RWPE1 (cell line): ENCODE measurements at regions not wholly inside any gene's neighbourhood (a gene's known extent, or its start where the extent isn't known, plus 50 kb on each side); places are given as distances from the start of the nearest gene placed in this dataset.

ENCODE experiments used
- CTCF ChIA-PET: fragments of 350-600 bp; sonication (Branson Sonifier 250); formaldehyde crosslinking; extraction: SDS; loops from one replicate; lab custom pipeline; 2021; lab: Yijun Ruan, JAX
- POLR2A ChIA-PET: fragments of 400-600 bp; formaldehyde crosslinking; extraction: SDS; loops from one replicate; lab custom pipeline; 2020; ENCODE audit warnings: antibody characterized with exemption; ENCODE audit not compliant: low non-redundant PET; lab: Yijun Ruan, JAX
- DNase-seq: peaks from one replicate; pipeline ENCODE4 v3.0.0; 2012; ENCODE audit warnings: low spot score
- H3K27ac ChIP-seq: fragments of 450-650 bp; 2 replicates; pipeline ENCODE4 v1.5.1; 2017
- TF ChIP-seq, protein P1 (sequence below): fragments of 450-650 bp; conservative IDR thresholded peaks from 2 replicates; pipeline ENCODE4 v1.5.1; 2017; ENCODE audit warnings: low read depth, mild to moderate bottlenecking

DNA sequence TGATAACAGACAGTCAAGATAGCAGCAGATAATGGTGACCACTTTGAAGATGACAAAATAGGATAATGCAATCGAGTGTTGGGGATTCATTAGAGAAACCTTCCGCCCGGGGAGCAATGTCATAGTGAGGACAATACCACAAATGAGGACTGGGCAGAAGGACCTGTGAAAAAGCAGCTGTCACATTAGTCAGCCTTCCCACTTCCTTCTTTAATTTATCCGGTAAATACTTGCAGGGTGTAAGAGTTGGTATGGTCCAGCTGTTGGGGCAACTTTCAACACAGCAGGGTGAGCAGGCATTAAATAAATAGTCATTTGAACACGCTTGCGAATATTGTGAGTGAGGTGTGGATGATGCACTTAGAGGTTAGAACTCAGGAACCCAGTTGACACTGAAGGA, 132.5 kb upstream of the KIRREL3 start:
- ChIA-PET CTCF (no interaction called here), POLR2A (no interaction called here)
- no peak overlapping the region for H3K27ac ChIP-seq
- DNase-seq = no peak
- TF ChIP-seq, protein P1, sequence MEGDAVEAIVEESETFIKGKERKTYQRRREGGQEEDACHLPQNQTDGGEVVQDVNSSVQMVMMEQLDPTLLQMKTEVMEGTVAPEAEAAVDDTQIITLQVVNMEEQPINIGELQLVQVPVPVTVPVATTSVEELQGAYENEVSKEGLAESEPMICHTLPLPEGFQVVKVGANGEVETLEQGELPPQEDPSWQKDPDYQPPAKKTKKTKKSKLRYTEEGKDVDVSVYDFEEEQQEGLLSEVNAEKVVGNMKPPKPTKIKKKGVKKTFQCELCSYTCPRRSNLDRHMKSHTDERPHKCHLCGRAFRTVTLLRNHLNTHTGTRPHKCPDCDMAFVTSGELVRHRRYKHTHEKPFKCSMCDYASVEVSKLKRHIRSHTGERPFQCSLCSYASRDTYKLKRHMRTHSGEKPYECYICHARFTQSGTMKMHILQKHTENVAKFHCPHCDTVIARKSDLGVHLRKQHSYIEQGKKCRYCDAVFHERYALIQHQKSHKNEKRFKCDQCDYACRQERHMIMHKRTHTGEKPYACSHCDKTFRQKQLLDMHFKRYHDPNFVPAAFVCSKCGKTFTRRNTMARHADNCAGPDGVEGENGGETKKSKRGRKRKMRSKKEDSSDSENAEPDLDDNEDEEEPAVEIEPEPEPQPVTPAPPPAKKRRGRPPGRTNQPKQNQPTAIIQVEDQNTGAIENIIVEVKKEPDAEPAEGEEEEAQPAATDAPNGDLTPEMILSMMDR = no peak

DNA sequence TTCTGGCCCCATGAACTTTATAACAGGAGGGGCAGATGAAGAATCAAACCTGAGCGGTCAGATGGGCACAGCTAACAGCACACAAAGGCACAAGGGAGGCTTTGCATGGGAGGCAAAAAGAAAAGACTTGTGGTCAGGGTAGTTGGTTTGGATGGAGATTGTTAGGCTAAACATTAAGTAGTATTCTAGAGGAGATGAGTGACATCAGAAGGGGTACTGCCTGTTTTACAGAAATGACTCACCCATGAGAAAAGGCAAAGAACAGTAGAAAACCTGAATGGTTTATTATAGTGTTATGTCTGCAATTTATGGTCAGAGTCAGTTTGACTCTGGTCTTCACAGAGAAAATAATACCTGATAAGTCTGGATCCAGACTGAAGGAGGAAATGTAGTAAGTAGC, 129.8 kb upstream of the KIRREL3 start:
- ChIA-PET CTCF (no interaction called here), POLR2A (no interaction called here)
- no peak for DNase-seq
- no peak overlapping the region for H3K27ac ChIP-seq
- TF ChIP-seq, protein P1 = no peak

DNA sequence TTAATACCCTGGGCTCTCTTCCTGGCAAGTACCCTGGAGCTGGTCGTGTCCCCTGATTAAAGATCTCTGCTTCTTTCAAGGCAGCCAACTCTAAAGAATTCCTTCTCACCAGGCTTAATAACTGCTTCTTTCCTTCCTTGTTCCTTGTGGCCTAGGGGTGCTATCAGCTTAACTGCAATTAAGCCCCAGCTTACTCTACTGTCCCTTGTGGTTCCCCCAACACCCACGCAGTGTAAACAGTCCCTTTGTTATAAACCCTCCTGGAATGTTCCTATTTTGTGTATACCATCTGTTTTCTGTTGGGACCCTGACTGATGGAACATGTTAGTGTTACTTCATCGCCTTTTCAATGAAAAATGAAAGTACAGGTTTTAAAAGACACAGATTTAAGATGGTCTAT, 126.4 kb upstream of the KIRREL3 start:
- TF ChIP-seq, protein P1 = no peak
- H3K27ac ChIP-seq = no peak overlapping the region
- CTCF ChIA-PET = no interaction called here
- POLR2A ChIA-PET = no interaction called here
- no peak for DNase-seq

DNA sequence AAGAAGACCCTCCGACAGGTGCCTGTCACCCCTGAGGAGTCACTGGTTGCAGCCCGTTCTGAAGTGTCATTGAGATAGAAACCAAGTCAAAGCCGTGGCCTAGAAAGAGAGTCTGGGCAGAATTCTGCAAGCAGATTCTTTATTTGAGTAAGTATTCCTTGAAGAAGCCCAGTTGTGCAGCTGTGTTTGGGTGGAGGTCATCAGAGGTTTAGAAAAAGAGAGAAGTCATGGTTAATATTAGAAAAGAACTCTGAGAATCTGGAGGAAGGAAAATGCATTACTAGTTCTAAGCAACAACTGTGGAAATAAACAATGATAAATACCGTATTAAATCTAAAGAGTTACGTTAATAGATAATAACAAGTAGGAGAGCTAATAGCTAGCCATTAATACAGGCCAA, 118.8 kb upstream of the KIRREL3 start:
- TF ChIP-seq, protein P1 = no peak
- ChIA-PET CTCF (interaction anchor here (0.6 kb wide), 2 partner anchors 88 to 544 kb away, joined by 3 to 4 read pairs; no protein-coding TSS in a partner anchor), POLR2A (no interaction called here)
- DNase-seq = no peak
- no peak overlapping the region for H3K27ac ChIP-seq

DNA sequence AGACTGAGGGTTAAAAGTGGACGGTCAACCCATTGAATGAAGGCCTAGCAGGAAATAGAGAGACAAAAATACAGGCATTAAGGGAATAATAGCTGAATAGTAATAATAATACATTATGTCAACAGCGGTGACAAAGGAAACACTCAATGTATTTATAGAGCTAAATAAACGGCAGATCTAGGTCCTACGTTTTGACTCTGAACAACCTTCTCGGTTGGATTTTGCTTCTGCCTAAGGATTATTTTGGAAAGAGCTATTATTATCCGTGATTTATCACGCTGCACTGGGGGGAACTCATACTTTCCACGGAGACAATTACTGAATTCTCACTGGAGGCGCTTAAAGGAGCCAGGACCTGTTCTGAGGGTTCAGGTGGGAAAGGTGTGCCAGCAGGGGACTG, 118.2 kb upstream of the KIRREL3 start:
- no peak overlapping the region for H3K27ac ChIP-seq
- POLR2A ChIA-PET = no interaction called here
- no peak for DNase-seq

DNA sequence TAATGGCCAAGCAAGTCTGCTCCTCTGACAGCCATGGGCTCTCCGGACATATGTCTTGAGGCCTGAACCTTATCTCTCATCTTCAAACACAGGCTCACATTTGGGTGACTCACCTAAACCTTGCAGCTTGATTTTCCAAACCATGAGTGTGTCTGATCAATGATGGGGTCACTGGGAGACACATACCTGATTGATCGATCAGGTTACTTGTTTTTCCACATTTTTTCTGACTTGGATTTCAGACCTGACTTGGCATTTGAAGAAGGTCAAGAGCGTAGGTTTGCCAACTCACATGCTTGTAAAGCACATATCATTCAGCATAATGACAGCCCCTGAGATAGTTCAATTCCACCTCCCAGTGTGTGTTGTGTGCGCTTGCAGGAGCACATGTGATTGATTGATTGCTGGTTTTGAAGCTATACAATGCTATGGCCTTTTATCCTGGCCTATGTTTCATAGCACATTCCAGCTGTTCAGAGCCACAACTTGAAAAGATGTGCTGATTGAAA, 116.7 kb upstream of the KIRREL3 start:
- POLR2A ChIA-PET = no interaction called here
- no peak for DNase-seq
- TF ChIP-seq, protein P1 = no peak
- CTCF ChIA-PET = no interaction called here
- no peak overlapping the region for H3K27ac ChIP-seq

More for the DNA sequence above, 118.2 kb upstream of the KIRREL3 start:
- CTCF ChIA-PET = no interaction called here
- TF ChIP-seq, protein P1 = no peak
